HG02981 (cell line): ENCODE measurements at regions not wholly inside any gene's neighbourhood (a gene's known extent, or its start where the extent isn't known, plus 50 kb on each side); places are given as distances from the start of the nearest gene placed in this dataset.
"Not testable (repeated sequence)": the region's sequence is repeated elsewhere in the genome, so short reads cannot be mapped to it uniquely, and the experiment has no call there.

ENCODE experiments used
- ATAC-seq: cut with Tn5 transposase; IDR thresholded peaks from one replicate; pipeline ENCODE4 v1.9.1; 2021; ENCODE audit warnings: mild to moderate bottlenecking, moderate library complexity; ENCODE audit not compliant: unreplicated experiment

GRCh38 chr15:93759629-93760028, 471.7 kb upstream of the MCTP2 start:
- no peak for ATAC-seq

DNA sequence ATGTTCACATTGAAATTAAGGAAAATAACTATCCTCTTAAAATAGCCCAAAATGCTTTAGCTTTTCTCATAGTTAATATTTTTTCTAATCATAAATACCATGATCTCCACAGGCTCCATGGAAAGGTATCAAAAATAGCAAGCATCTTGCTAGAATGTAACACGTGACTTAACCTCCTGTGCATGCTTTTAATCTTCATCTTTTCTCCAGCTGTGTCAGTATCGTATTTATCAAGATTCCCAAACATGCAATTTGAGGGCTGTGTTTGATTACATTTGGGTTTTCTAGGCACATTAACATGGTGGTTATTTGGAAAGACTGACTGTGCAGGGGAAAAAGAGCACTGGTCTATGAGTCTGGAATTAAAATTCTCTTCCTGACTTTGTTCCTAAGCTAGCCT, 472.5 kb upstream of the MCTP2 start:
- no peak for ATAC-seq

- ATAC-seq: no peak
These were observed 482.7 kb upstream of the MCTP2 start for GRCh38 chr15:93748710-93749109.

- not testable (repeated sequence) for ATAC-seq
These were observed 496.4 kb upstream of the MCTP2 start for GRCh38 chr15:93734976-93735375.

DNA sequence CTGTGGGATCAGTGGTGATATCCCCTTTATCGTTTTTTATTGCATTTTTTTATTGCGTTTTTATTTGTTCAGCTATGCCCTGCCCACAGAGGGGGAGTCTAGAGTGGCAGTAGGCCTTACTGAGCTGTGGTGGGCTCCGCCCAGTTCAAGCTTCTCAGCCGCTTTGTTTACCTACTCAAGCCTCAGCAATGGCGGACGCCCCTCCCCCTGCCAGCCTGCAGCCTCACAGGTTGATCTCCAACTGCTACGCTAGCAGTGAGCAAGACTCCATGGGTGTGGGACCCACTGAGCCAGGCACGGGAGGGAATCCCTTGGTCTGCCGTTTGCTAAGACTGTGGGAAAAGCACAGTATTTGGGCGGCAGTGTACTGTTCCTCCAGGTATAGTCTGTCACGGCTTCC, 500.6 kb upstream of the MCTP2 start:
- ATAC-seq: no peak

DNA sequence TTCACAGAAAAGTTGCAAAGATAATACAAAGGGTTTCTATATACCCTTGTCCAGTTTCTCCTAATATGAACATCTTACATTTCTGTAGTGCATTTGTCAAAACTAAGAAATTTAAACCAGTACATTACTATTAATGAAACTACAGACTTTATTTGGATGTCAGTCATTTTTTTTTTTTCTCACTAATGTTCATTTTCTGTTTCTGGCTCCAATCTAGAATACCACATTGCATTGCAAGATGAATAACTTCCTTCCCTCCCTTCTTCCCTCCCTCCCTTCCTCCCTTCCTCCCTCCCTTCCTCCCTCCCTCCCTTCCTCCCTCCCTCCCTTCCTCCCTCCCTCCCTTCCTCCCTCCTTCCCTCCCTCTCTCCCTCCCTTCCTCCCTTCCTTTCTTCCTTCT, 509.2 kb upstream of the MCTP2 start:
- ATAC-seq: no peak

- no peak for ATAC-seq
These were observed 510.8 kb upstream of the MCTP2 start for GRCh38 chr15:93720607-93721006.

DNA sequence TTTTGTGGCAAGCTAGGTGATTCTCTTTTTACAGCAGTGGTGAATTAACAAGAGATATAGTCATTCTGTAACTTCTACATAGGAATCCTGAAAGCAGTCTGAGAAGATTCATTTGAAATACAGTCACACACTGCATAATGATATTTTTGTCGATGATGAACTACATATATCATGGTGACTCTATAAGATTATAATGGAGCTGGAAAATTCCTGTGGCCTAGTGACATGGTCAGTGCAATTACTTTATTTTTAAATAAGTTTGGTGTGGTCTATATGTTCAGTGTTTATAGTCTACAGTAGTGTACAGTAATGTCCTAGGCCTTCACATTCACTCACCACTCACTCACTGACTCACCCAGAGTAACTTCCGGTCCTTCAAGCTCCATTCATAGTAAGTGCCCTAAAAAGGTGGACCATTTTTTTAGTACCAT, 511.4 kb upstream of the MCTP2 start:
- ATAC-seq: no peak

GRCh38 chr15:93716615-93717231, 514.6 kb upstream of the MCTP2 start:
- ATAC-seq: no peak

DNA sequence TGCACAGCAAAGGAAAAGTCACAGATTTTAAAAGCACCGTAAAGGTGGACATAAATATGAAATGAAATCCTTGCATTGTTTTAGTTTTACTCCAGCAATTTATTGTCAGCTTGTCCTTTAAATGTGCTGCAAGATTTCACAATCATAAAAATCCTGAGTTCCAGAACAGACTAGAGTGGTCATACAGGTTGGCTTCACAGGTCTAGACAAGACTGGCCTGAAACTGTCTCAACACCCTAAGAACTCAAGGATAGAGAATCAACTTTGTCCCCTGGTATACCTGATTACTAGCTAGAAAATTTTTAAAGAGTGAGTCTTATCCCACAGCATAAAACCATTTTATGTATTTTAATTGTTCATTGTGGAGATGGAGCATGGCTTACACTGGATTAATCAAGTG, 521.7 kb upstream of the MCTP2 start:
- ATAC-seq: no peak

- no peak for ATAC-seq
These were observed 522.5 kb upstream of the MCTP2 start for GRCh38 chr15:93708724-93709445.

- no peak for ATAC-seq
These were observed 523.6 kb upstream of the MCTP2 start for GRCh38 chr15:93707751-93708150.

DNA sequence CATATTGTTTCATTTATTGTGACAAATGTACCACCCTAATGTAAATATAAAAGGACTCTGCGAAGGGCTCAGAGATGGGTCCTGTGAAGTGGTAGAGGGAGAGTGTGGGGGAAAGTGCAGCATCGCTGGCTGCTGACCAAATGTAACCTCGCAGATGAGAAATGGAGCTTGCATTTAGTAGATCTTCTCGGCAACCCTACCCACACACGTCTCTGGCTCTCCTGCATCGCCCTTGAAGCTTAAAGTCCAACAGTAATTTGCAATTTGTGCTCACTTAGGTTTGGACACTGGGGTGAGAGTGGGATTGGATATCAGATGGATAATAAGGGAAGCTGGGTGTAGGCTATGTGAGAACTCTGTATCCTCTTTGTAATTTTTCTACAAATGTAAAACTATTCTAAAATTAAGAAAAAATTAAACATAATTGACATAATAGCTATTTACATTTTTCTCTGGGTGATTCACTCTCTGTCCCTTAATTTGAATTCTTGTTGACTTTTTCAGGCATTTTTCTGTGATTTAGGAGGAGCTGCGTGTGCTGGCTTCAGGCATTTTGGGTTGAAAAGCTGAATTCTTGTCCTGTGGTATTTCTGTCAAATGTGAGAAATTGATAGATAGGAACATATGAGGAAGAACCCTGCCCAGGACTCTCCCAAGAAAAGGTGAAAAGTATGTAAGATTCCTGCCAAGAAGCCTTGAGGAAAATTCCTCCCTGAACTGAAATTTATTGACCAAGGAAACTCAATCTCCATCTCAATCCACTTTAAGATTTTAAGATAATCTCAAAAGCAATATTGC, 524.7 kb upstream of the MCTP2 start:
- no peak for ATAC-seq

DNA sequence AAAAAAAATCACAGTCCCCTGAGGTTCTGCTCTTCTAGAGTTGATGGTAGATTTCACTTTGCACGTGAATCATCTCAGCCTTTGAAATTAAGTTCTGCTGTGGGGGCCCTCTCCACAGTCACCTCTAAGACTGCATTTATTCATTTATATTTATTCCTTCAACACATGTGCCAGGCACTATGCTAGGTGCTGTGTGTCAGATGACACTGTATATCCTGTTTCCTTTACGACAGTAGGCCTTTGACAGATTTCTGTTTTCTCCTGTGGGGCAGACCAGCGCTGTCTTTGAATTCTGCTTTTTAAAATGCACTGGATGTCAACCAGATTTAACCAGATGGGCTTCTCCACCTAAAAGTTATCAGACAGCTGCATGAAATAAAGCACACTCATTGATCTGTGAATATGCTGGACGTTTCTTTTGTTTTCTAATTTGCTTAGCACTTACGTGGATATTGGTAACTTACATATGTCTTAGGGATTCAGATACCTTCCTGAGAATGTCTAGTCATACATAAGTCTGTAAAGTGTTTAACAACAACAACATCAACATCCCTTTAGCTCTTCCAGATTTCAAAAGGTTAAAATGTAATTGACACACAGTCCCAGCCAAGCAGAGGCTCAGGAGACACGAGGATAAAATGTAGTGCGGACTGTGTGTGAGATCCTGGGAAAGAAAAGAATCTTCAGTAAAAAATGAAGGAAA, 525.5 kb upstream of the MCTP2 start:
- no peak for ATAC-seq

DNA sequence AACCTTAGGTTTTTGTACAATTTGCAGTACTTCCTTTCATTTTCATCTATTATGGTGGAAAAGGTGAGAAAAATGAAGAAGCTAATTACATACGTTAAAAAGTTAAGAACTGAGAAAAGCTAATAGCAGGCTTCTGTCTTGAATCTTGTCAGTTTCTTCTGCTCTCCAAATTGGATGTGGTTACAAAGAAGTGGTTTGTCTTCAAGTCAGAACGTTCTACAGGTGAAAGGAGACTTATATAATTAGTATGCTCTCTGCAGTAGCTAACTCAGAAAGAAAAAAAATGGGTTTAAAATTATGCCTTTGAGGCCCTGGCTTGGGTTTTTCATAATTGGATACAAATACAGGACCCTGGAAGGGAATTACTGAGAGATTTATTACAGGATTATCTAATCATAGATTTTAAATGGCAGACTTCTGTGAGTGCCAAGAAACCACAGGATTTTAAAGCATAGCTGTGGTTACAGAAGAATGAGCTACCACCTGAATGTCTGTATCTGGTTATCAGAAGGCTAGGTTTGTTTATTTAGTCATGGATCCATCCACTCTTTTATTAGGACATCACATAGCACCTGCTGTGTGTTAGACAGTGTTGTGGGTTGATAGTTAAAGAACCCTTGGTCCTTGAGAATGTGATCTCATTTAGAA, 528.1 kb upstream of the MCTP2 start:
- ATAC-seq: no peak

GRCh38 chr15:93700051-93700450, 531.3 kb upstream of the MCTP2 start:
- ATAC-seq: no peak

- no peak for ATAC-seq
These were observed 537.3 kb upstream of the MCTP2 start for GRCh38 chr15:93694033-93694432.

GRCh38 chr15:93683651-93684050, 547.7 kb upstream of the MCTP2 start:
- ATAC-seq: no peak

GRCh38 chr15:93671387-93671943, 559.9 kb upstream of the MCTP2 start:
- ATAC-seq: no peak

- no peak for ATAC-seq
These were observed 560.4 kb upstream of the MCTP2 start for GRCh38 chr15:93670931-93671330.
